ENCODE measurements at regions not wholly inside any gene's neighbourhood (a gene's known extent, or its start where the extent isn't known, plus 50 kb on each side); places are given as distances from the start of the nearest gene placed in this dataset.
"Not testable (repeated sequence)": the region's sequence is repeated elsewhere in the genome, so short reads cannot be mapped to it uniquely, and the experiment has no call there.

DNA sequence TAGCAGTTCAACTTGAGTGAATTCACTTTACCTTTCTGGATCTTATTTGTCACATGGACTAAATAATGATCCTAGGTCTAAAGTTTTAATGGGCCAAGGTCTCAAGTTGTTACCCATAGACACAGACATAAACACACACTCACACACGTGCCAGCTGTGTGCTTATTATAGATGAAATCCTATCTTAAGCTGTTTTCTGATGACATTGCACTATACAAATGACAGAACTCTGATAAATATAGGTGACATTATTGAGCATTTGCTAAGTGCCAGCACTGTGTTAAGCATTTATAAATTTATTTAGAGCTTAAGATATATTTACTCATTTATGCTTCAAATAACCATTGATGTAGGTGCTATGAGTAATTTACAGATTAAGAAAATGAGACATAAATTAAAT lies 474.4 kb upstream of the NR5A2 start:
- DNase-seq = no peak

DNA sequence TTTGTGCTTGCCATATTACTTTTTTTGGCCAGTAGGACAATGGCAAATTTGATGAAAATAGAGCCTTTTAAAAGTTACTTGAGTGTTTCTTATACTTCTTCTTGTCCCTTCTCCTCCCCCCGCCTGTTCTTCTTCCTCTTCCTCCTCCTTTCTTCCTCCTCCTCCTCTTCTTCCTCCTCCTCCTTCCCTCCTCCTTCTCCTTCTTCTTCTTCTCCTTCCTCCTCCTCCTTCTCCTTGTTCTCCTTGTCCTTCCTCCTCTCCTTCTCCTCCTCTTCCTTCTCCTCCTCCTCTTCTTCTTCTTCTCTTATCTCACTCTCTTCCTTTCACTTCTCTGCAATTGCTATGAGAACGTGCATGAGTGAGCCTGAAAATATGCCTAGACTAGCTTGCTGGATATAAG lies 466.2 kb upstream of the NR5A2 start:
- no peak for DNase-seq

DNA sequence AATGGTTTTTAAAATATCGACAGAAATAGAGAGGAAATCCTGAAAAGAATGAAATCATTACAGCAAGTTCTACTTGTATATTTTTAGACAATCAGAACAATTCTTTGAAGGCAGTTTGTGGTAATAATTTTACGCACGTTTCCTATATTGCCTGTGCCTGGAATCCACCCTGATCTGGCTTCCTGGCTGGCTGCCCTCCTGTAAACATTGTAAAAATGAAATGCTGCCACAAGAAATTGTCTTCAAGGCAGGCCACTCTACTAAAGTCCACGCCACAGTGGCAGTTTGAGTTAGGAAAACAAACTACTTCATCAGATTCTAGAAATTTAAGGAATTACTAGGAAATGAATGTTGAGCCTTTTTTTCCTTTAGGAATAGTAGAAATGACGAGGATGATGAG lies 454.5 kb upstream of the NR5A2 start:
- no peak for DNase-seq

DNA sequence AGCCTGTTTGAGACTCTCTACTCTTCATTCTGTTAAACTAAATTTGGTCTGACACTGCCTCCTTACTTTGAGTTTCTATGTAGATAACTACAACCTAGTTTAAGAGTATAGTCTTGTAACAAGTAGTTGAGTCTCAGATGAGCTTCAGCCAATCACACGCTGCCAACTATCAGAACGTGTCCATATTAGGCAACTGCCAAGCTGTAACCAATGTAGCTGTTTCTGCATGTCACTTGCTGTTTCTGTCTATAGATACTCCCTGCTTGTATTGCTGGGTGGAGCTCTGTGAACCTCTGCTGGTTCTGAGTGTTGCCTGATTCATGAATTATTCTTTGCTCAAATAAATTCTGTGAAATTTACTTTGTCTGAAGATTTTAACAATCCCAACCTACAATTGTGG lies 452.6 kb upstream of the NR5A2 start:
- DNase-seq = no peak

DNA sequence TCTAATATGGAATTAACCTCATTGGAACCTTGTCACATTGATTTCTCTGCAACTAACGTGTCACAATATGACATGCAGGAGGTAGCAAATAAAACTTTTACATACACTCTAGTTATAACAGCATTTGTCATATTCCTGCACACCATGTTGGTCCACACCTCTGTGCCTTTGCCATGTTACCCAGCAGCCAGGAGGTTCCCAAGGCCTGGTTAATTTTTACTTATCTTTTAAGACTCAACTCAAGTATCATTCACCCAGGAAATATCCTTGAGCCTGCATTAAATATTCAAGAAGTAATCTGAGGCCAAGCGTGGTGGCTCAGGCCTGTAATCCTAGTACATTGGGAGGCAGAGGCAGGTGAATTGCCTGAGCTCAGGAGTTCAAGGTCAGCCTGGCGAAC lies 447.2 kb upstream of the NR5A2 start:
- DNase-seq = no peak

DNA sequence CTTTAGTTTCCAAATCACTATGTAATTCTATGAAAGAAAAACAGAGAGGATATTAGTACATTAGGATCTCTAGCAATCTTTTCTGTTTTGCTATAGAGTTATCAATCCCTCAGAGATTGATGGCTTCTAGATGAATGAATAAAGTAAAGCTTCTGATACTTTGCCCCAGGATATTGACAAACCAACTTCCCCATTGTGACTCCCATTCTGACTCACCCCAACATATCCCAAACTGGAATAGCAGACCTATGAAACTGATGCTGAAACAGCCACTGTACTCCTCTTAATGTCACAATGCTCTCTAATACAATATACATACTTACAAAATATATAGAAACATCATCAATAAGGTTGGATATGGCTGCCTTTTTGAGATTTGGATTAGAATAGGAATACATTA lies 442.1 kb upstream of the NR5A2 start:
- no peak for DNase-seq

DNA sequence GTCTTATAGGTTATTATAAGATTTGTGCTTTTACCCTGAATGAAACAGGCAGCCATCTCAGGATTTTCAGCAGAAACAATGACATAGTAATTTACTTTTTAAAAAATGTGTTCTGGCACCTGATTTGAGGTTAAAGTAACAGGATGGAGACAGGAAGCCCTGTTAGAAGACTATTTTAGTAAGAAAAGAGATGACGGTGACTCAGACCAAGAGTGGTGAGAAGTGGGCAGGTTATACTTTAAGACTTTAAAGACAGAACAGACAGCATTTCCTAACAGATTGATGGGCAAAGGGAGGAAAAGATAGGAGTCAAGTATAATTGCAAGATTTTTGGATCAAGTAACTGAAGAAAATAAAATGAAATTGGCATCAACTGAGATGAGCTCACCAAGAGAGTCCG lies 436.8 kb upstream of the NR5A2 start:
- DNase-seq = no peak

DNA sequence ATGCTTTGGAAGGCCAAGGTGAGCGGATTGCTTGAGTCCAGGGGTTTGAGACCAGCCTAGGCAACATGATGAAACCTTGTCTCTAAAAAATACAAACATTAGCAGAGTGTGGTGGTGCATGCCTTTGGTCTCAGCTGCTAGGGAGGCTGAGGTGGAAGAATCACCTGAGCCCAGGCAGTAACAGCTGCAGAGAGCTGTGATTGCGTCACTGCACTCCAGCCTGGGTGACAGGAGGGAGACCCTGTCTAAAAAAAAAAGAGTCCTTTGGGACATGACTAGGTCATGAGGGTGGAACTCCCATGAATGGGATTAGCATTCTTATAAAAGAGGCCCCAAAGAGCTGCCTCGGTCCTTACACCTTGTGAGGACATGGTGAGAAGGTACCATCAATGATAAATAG lies 436.0 kb upstream of the NR5A2 start:
- no peak for DNase-seq

DNA sequence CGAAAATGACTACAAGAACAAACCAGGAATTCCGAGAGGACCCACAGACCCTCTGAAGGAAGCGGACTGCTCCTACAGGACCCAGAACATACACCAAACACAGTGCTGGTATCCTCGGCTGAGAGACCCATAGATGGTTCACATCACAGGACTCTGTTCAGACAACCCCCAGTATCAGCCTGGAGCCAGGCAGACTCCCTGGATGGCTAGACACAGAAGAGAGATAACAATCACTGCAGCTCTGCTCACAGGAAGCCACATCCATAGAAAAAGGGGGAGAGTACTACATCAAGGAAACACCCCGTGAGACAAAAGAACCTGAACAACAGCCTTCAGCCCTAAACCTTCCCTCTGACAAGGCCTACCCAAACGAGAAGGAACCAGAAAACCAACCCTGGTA lies 434.0 kb upstream of the NR5A2 start:
- no peak for DNase-seq

DNA sequence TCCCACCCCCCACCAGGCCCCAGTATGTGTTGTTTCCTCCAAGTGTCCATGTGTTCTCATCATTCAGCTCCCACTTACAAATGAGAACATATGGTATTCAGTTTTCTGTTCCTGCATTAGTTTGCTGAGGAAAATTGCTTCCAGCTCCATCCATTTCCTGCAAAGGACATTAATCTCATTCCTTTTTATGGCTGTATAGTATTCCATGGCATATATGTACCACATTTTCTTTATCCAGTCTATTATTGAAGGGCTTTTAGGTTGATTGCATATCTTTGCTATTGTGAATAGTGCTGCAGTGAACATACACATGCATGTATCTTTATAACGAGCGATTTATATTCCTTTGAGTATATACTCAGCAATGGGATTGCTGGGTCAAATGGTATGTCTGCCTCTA lies 431.1 kb upstream of the NR5A2 start:
- not testable (repeated sequence) for DNase-seq

DNA sequence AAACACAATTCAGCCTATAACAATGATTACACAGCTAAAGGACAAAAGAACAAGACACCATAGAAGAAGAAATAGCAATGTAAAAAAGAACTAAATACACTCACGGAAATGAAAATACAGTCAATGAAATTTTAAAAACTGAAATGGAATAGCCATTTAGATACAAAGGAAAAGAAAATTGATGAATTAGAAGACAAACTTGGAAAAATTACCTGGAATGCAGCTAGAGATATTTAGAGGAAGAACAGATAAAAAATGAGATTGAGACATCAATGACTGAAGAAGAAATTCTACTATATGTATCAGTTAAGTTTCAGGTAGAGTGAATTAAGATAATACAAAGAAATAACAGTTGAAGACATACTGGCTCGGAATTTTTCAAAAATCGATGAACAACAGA lies 430.4 kb upstream of the NR5A2 start:
- no peak for DNase-seq

DNA sequence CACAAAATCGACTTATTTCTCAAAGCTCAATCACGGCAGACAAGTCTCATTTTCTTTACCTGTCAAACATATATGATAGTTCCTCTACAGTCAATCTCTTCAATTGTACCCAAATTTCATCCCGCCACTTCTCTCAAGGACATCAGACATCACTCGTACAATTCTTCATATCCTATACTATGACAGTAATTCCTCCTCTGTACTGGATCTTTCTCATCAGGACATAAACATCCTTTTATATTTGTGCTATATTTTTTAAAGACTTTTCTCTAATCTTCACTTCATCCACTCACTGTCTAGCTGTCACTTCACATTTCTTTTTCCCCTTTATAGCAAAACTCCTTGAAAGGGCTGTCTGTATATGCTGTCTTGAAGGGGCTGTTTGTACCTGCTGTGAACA lies 419.1 kb upstream of the NR5A2 start:
- no peak for DNase-seq

DNA sequence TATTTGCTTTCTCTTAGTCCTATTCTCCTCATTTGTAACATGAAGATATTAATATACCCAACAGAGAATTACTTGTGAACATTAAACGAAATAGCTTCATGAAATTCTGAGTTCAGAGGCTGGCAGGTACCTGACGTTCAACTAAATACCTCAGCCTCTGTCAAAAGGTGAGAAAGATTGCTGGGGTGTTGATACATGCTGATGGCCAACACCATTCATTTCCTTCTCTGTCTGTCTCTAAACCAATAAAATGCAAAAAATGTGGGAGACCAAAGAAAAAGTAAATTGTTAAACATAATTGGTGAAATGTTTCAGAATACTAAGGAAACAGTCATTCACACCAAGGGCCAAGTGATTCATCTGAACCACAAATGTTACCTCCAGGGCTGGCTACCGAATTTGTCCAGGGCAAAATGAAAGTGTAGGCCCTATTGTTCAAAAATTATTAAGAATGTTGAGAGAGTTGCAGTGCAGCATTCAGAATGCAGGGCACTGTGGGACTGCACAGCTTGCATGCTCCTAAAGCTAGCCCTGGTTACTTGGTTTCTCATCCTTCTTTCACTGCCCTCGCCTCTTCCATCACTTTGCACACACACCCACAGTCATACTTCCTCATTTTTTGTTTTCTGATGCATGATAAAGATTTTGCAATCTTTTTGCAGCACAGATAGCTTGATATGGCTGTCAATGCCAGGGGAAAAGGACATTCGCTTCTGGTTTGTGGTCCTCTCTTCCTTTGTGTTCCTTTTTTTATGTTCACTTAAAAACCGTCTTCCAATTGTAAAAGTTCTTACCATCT lies 414.3 kb upstream of the NR5A2 start:
- no peak for DNase-seq

DNA sequence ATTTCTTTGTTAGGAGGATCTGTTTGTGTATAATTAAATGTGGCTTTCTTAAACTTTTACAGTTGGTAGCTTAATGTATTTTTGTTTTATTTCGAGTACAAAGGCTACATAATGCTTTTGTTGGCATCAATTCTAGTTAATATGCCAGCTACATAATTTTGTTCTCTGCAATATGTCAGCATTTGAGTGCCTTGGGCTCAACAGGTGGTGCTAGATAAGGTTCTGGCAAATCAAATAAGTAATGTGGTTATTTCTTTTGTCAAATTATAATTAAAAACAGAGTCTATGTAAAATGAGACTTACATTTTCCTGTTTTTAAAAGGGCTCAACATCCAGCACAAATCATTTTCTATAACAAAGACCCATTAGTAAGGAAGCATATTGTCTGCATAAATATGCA lies 410.6 kb upstream of the NR5A2 start:
- no peak for DNase-seq

DNA sequence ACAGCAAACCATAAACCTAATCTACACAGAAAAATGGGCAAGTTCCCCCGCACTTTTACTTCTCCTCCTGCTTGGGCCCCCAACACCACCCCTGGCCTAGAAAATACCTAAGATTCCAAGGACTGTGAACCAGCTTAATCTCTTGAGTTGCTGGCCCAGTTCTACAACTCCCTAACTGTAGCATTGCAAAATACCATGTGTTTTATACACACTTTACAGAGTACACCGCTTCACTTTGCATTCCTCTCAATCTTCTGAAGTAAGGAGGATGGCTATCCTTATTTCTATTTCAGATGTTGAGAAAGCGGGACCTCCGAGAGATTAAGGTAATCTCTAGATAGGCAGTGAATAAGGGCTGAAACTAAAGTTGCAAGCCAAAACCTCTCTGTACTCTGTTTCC lies 408.3 kb upstream of the NR5A2 start:
- DNase-seq = no peak

DNA sequence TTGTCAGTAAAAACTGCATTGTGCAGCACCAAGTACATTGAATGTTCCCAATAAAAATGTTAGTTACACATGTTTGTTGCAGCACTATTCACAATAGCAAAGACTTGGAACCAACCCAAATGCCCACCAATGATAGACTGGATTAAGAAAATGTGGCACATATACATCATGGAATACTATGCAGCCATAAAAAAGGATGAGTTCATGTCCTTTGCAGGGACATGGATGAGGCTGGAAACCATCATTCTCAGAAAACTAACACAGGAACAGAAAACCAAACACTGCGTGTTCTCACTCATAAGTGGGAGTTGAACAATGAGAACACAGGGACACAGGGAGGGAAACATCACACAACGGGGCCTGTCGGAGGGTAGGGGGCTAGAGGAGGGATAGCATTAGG lies 401.3 kb upstream of the NR5A2 start:
- DNase-seq = not testable (repeated sequence)

DNA sequence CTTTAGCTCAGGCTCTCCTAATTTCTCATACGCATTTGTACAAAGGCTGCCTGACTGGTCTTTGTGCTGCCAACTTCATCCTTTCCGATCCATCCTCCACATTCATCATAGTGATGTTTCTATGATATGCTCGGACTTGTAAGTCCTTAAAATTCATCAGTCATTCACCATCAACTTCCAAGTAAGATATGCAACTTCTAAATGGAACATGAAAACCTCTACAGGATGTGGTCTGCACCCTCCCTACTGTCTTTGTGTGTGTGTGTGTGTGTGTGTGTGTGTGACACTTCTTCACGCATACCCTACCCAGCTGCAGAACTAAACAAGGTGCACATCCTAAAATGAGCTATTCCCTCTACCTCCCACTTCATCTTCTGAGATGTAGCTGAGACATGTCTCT lies 397.9 kb upstream of the NR5A2 start:
- no peak for DNase-seq

DNA sequence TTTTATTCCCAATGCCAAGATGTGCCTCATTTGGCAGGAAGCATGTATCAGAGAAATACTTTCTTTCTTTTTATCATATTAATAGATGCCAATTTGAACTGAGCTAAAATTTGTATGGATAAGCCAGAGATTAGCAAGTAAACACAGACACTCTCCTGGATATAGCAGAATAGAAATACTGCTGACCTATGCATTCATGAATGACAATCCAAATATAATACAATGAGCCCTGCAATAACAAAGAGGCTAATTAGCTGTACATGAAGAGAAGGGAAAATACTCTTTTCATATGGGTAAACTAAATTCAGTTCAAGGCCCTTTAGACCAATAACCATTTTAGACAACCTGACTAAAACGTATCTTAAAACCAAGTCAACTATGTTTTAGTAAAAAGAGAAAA lies 388.1 kb upstream of the NR5A2 start:
- no peak for DNase-seq

DNA sequence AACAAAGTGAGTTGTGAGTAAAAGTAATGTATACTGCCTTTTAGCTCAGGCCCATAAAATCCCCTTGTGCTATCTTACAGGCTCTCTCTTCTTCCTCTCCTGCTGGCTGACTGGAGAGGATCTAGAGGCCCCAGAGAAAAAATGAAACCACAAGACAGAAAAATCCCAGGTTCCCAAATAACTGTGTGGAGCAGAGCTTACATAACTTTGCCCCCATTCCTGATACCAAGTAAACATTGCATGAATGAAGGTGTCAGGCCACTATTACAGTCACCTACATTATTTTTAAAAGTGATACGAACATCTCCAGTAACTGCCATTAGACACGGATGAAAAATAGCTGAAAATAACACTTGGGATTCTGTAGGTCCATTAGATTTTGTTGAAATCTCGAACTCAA lies 386.0 kb upstream of the NR5A2 start:
- no peak for DNase-seq

DNA sequence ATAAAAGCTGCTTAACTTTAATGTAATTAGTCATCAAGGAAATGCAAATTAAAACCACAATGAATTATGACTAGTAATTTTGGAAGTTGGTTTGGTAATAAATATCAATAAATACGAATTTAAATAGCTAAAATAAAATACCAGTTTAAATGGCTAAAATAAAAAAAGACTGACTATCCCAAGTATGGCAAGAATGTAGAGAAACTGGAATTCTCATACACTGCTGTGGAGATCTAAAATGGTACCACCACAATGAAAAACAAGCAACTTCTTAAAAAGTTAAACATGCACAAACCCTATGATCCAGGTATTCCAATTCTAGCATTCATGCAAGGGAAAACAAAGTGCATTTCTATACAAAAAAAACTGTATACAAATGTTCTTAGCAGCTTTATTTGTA lies 382.6 kb upstream of the NR5A2 start:
- no peak for DNase-seq

DNA sequence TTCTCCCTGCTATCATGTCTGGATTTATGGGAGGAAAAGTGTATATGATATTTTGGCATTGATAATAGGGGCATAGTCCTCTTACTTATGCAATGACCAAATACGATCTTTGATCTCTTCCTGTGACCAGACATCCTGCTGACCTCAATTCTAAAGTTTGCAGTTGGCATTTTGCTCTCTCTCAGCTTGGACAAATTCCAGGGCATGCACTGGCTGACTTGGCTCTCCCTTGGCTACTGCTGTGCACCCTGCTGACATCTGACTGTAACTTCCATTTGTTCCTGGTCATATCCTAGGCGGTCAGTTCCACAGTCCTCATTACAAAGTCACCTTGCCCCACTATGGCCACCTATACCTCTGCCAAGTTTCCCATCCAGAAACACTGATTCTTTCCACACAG lies 380.7 kb upstream of the NR5A2 start:
- DNase-seq = no peak

DNA sequence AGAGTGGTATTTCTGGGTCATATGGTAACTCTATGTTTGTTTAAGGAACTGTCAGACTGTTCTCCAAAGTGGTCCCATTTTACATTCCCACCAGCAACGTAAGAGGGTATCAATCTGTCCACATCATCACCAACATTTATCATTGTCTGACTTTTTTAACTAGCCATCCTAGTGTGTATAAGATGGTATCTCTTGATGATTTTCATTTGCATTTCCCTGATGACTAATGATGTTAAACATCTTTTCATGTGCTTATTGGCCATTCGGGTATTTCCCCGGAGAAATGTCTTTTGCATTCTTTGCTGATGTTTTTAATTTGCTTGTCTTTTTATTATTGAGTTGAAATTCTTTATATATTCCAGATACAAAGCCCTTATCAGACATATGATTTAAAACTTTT lies 370.1 kb upstream of the NR5A2 start:
- DNase-seq = no peak

DNA sequence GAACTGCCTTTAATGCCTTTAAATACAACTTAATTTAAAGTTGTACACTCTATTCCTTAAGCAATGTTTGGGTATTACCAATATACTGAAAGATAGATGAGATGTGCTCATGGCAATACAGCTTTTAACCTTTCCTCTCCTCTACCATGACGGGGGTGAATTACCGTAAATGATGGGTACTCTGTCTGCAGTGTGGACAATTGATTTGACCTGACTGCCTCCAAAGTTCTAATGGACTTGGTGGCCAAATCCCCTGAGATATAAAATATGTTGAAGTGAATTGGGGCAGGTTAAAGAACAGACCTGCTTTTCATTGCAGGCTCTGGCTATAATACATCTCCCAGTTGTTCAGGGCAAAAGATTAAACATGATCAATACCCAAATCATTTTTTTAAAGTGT lies 367.4 kb upstream of the NR5A2 start:
- no peak for DNase-seq

DNA sequence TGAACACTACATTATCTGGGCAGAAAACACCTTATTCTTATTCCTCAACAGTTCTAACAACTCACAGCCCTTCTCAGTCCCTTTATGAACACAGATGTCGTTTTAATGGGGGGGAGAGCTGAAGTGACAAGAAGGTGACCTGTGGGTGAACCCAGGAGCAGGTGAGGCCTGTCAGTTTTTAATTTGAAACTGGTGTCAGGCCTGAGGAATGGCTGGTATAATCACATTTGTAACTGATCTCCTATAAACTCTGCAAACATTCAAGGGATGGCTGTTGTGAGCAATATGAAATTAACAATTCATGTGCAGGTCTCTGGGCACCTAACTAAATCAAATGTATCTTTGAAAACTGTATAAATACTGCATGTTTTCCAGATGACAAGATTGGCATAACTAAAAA lies 362.1 kb upstream of the NR5A2 start:
- DNase-seq = no peak

DNA sequence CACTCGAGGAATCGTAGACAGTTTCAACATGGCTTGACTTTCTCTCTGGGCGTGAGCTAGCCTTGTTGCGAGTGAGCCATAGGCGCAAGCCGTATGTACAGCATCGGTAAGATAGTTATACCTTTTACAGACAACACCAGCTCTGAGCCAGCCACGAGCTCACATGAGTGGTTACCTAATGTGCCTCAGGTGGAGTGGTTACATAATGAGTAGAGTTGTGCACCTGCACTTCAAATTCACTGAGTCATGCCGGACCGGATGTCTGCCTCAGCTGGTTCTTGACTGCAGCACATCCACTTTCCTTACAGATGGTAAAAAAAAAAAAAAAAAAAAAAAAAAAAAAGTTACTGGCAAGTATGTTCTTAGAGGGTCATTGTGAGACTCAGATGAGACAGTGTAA lies 360.4 kb upstream of the NR5A2 start:
- no peak for DNase-seq

DNA sequence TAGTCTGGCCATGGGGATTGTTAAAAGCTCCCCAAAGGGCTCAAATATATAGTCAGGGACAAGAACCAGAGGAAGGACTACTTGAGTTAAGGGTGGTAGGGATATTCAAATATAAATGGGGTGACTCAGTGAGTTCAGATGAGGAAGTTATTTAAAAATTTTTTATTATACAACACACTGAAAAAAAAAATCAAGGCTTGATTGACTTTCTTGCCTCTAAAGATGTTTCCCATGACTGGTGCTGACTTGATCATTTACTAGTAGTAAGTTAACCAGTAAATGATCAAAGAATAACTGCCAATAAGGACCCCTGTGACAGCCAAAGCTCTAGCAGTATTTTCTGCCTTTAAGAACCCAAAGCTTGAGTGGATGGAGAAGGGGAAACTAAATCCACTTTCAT lies 357.6 kb upstream of the NR5A2 start:
- no peak for DNase-seq
